Upper lobe of right lung (tissue), 1 donor: ENCODE measurements at regions not wholly inside any gene's neighbourhood (a gene's known extent, or its start where the extent isn't known, plus 50 kb on each side); places are given as distances from the start of the nearest gene placed in this dataset.
"Not testable (repeated sequence)": the region's sequence is repeated elsewhere in the genome, so short reads cannot be mapped to it uniquely, and the experiment has no call there.

Experiments
- ATAC-seq: fragments of 200-7000 bp; cut with Tn5 transposase; one replicate; pipeline ENCODE4 v1.9.1; 2020; ENCODE audit warnings: mild to moderate bottlenecking, moderate library complexity
- DNase-seq: peaks from one replicate; pipeline ENCODE4 v3.0.0-alpha.2; 2020
- H3K27ac ChIP-seq: fragments of 200-600 bp; one replicate; pipeline ENCODE4 v1.8.0; 2022
- H3K27me3 ChIP-seq: fragments of 200-600 bp; one replicate; pipeline ENCODE4 v1.8.0; 2022; ENCODE audit warnings: mild to moderate bottlenecking
- H3K36me3 ChIP-seq: fragments of 200-600 bp; one replicate; pipeline ENCODE4 v1.8.0; 2022
- H3K4me1 ChIP-seq: fragments of 200-600 bp; one replicate; pipeline ENCODE4 v1.8.0; 2022
- H3K4me3 ChIP-seq: fragments of 200-600 bp; one replicate; pipeline ENCODE4 v1.8.0; 2022; ENCODE audit warnings: mild to moderate bottlenecking
- H3K9me3 ChIP-seq: fragments of 200-600 bp; one replicate; pipeline ENCODE4 v1.8.0; 2022
- intact Hi-C: fragments of 100-400 bp; cut with DNase I; formaldehyde crosslinking; loops from one replicate; pipeline ENCODE4 v1.11.0; 2022
- donor health status: DM: no; HTN: yes; CAD: no; lungs with severe emphysema.

DNA sequence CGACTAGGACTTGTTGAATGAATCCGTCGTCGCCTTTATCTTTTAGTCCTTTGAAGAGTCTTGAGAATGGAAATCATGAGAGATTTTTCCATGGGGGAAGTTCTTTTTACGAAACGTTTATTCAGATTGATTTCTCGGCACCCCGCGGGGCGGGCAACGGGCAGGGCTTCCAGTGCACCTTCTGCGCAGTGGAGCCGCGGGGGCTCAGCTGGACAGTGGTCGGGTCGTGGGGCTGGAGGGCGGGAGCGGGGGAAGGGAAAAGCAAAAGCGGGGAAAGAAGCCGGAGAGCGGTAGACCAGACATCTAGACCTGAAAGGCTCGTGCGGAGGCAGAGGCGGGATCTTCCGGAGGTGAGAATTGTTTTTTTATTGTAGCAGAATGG lies 103.0 kb downstream of the NBPF11 start:
- H3K27me3 ChIP-seq, DNase-seq, intact Hi-C loops, H3K9me3 ChIP-seq, ATAC-seq, H3K27ac ChIP-seq, H3K36me3 ChIP-seq, H3K4me1 ChIP-seq: not testable (repeated sequence)
- H3K4me3 ChIP-seq: peak overlapping the region; percentile 28

GRCh38 chr1:148048423-148049114 lies 103.5 kb downstream of the NBPF11 start:
- DNase-seq (peak; percentile 65), ATAC-seq (peak; percentile 55)
- H3K4me3 ChIP-seq: peak overlapping the region; percentile 28
- H3K27ac ChIP-seq, H3K36me3 ChIP-seq, intact Hi-C loops, H3K4me1 ChIP-seq, H3K27me3 ChIP-seq, H3K9me3 ChIP-seq: not testable (repeated sequence)

DNA sequence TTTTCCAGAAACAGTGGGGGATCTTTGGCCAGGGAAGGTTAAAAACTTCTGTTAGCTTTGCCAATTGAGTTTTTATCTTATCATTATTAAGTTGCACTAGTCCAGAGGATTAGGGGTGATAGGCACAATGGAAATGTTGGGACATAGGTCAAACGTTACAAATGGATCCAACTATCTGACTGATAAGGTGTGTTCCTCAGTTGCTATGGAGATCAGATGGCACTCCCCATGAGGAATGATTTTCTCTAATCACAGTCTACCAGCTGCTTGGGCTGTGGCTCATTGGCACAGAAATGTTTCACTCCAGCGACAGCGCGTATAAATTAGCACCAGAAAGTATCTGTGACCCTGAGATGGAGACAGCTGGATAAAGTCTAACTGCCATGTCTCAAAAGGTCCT lies 106.2 kb downstream of the NBPF11 start:
- DNase-seq, H3K27me3 ChIP-seq, intact Hi-C loops, H3K9me3 ChIP-seq, ATAC-seq, H3K36me3 ChIP-seq, H3K4me1 ChIP-seq, H3K27ac ChIP-seq, H3K4me3 ChIP-seq: not testable (repeated sequence)

GRCh38 chr1:148044495-148044894 lies 107.6 kb downstream of the NBPF11 start:
- H3K9me3 ChIP-seq, H3K4me3 ChIP-seq, H3K4me1 ChIP-seq, ATAC-seq, H3K27me3 ChIP-seq, DNase-seq, H3K27ac ChIP-seq, H3K36me3 ChIP-seq, intact Hi-C loops: not testable (repeated sequence)
